GM12892 (cell line): ENCODE measurements at regions not wholly inside any gene's neighbourhood (a gene's known extent, or its start where the extent isn't known, plus 50 kb on each side); places are given as distances from the start of the nearest gene placed in this dataset.

ENCODE experiments used
- POLR2A ChIP-seq: IDR thresholded peaks from 2 replicates; pipeline ENCODE4 v1.6.1; 2011; ENCODE audit warnings: low read depth, low read length, control low read depth
- POLR2AphosphoS5 ChIP-seq: IDR thresholded peaks from 2 replicates; pipeline ENCODE4 v1.6.1; 2011; ENCODE audit warnings: low read depth, low read length, control low read depth
- TAF1 ChIP-seq: IDR thresholded peaks from 2 replicates; pipeline ENCODE4 v1.6.1; 2011; ENCODE audit warnings: low read depth, mild to moderate bottlenecking, control low read depth, low read length, borderline replicate concordance

DNA sequence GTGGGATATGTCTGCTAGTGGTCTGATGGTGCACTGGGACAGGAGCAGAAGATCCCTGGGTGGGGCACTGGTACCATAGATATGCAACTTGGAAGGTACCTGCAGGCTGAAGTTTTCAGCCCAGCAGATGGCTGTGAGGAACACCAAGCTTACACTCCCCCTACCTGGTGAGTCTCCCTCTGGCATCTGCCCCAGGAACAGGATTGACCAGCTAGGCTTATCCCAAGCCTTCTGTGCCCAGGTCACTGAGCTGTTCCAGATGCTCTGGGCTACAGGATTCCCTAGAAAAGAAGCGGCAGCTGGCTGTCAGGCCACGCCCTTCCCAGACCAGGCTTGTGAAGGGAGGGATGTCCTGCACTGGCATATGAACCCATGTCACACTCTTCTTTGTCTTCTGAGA lies 1130.0 kb downstream of the NAALADL2 start:
- TF ChIP-seq POLR2A: no peak
- no peak for TF ChIP-seq POLR2AphosphoS5
- TF ChIP-seq TAF1: no peak
